ENCODE measurements at regions not wholly inside any gene's neighbourhood (a gene's known extent, or its start where the extent isn't known, plus 50 kb on each side); places are given as distances from the start of the nearest gene placed in this dataset.

- intact Hi-C loops (cut with micrococcal nuclease), result no loop called here
- Histone ChIP-seq H3K36me3 (no peaks in the 10 kb centered on the region), H3K4me1 (no peaks in the 10 kb centered on the region), H3K27me3 (ENCODE audit: low read depth) (peaks cover 15% of the 10 kb centered on the region), H3K9me3 (replicated peaks) (no peaks in the 10 kb centered on the region), H3K4me3 (no peak overlapping the region), H3K27ac (replicated peaks) (no peak overlapping the region)
- TF ChIP-seq CTCF (IDR thresholded peaks at IDR 0.05; ENCODE audit: borderline replicate concordance), result no peak
- no peak for DNase-seq
Measured at GRCh38 chr12:90099288-90099687, 390.6 kb upstream of the ATP2B1 start.

GRCh38 chr12:90098132-90098779, 389.6 kb upstream of the ATP2B1 start:
- no peaks in the 10 kb centered on the region for H3K4me1 ChIP-seq
- H3K36me3 ChIP-seq, result no peaks in the 10 kb centered on the region

GRCh38 chr12:90091809-90092208, 383.2 kb upstream of the ATP2B1 start:
- H3K4me3 ChIP-seq, result no peak overlapping the region
- no peak overlapping the region for H3K27ac ChIP-seq (replicated peaks)
- TF ChIP-seq CTCF (IDR thresholded peaks at IDR 0.05; ENCODE audit: borderline replicate concordance), result no peak
- no peaks in the 10 kb centered on the region for H3K36me3 ChIP-seq
- H3K4me1 ChIP-seq, result peaks cover 6% of the 10 kb centered on the region
- intact Hi-C loops (cut with micrococcal nuclease), result no loop called here
- DNase-seq, result no peak
- no peaks in the 10 kb centered on the region for H3K9me3 ChIP-seq (replicated peaks)
- no peaks in the 10 kb centered on the region for H3K27me3 ChIP-seq (ENCODE audit: low read depth)

More at GRCh38 chr12:90098132-90098779, 389.6 kb upstream of the ATP2B1 start:
- DNase-seq, result no peak
- Histone ChIP-seq H3K9me3 (replicated peaks) (no peaks in the 10 kb centered on the region), H3K4me3 (no peak overlapping the region), H3K27ac (replicated peaks) (no peak overlapping the region), H3K27me3 (ENCODE audit: low read depth) (peaks cover 6% of the 10 kb centered on the region)
- intact Hi-C loops (cut with micrococcal nuclease), result no loop called here
- no peak for TF ChIP-seq CTCF (IDR thresholded peaks at IDR 0.05; ENCODE audit: borderline replicate concordance)

GRCh38 chr12:90090929-90091651, 382.5 kb upstream of the ATP2B1 start:
- DNase-seq, result no peak
- H3K4me1 ChIP-seq, result peaks cover 6% of the 10 kb centered on the region
- TF ChIP-seq CTCF (IDR thresholded peaks at IDR 0.05; ENCODE audit: borderline replicate concordance), result no peak
- intact Hi-C loops (cut with micrococcal nuclease), result no loop called here
- H3K36me3 ChIP-seq, result no peaks in the 10 kb centered on the region
- H3K4me3 ChIP-seq, result no peak overlapping the region
- H3K27me3 ChIP-seq (ENCODE audit: low read depth), result no peaks in the 10 kb centered on the region
- H3K27ac ChIP-seq (replicated peaks), result no peak overlapping the region
- no peaks in the 10 kb centered on the region for H3K9me3 ChIP-seq (replicated peaks)

GRCh38 chr12:90086281-90086680, 377.6 kb upstream of the ATP2B1 start:
- Histone ChIP-seq H3K4me1 (peaks cover 5% of the 10 kb centered on the region), H3K36me3 (no peaks in the 10 kb centered on the region), H3K9me3 (replicated peaks) (no peaks in the 10 kb centered on the region), H3K4me3 (no peak overlapping the region), H3K27ac (replicated peaks) (no peak overlapping the region), H3K27me3 (ENCODE audit: low read depth) (no peaks in the 10 kb centered on the region)
- intact Hi-C loops (cut with micrococcal nuclease), result no loop called here
- no peak for TF ChIP-seq CTCF (IDR thresholded peaks at IDR 0.05; ENCODE audit: borderline replicate concordance)
- no peak for DNase-seq

Data from left ventricle myocardium inferior (tissue), 1 donor.